K562 (cell line): ENCODE measurements at regions not wholly inside any gene's neighbourhood (a gene's known extent, or its start where the extent isn't known, plus 50 kb on each side); places are given as distances from the start of the nearest gene placed in this dataset.
"Not testable (repeated sequence)": the region's sequence is repeated elsewhere in the genome, so short reads cannot be mapped to it uniquely, and the experiment has no call there.

Experiments used
- ATAC-seq: fragments of 200-7000 bp; cut with Tn5 transposase; 3 replicates; pipeline ENCODE4 v1.9.1; 2020; ENCODE audit warnings: moderate library complexity
- BruUV-seq: library from RNA; stranded (reverse); fragments of 400-500 nt; replicated peaks from 2 replicates; lab custom pipeline; 2021; lab: Mats Ljungman, UMichigan
- CTCF ChIA-PET: fragments of 300-600 bp; formaldehyde crosslinking; extraction: SDS; loops from one replicate; lab custom pipeline; 2021; ENCODE audit warnings: low intra/inter-chr PET ratio; lab: Yijun Ruan, JAX
- POLR2A ChIA-PET: fragments of 300-600, 350-650 bp; sonication (Branson Sonifier 250); formaldehyde crosslinking; extraction: SDS; loops from one replicate; lab custom pipeline; 2021; ENCODE audit warnings: antibody characterized with exemption, inconsistent platforms; lab: Yijun Ruan, JAX
- DNase-seq, 4 experiments: peaks; one replicate each; pipeline versions ENCODE4 v3.0.0 to v3.0.0-alpha.2; 2011 to 2018; ENCODE audit warnings: low spot score in 3 of 4, mixed read lengths in 3 of 4; ENCODE audit errors: extremely low read depth in 1 of 4
- FAIRE-seq: peaks from 2 replicates; lab custom pipeline; 2011; peaks lifted over from hg19 to GRCh38; lab: Jason Lieb, UNC
- H2AFZ ChIP-seq: 2 replicates; pipeline ENCODE4 v1.6.0; 2011; ENCODE audit warnings: low read depth, low read length, control low read depth, inconsistent platforms
- H3K27ac ChIP-seq: fragments of 200-600 bp; 3 replicates; pipeline ENCODE4 v1.8.0; 2011; ENCODE audit warnings: low read depth, mild to moderate bottlenecking, control low read depth, inconsistent platforms, low read length, moderate library complexity, mixed read lengths; ENCODE audit errors: extremely low read depth
- H3K27me3 ChIP-seq, 2 experiments: fragments of 300-600 bp in 1 of 2; 2 replicates in 1 of 2; 3 replicates in 1 of 2; pipeline versions ENCODE4 v1.6.0 to v1.8.0; 2011; ENCODE audit warnings: inconsistent platforms in 2 of 2, low read length in 2 of 2, mild to moderate bottlenecking in 1 of 2, mixed read lengths in 1 of 2, moderate library complexity in 1 of 2; ENCODE audit not compliant: control insufficient read depth in 2 of 2, insufficient read depth in 2 of 2
- H3K36me3 ChIP-seq: fragments of 300-600 bp; 3 replicates; pipeline ENCODE4 v1.8.0; 2011; ENCODE audit warnings: mild to moderate bottlenecking, low read length, inconsistent platforms; ENCODE audit not compliant: control insufficient read depth, insufficient read depth
- H3K4me1 ChIP-seq, 2 experiments: fragments of 200-600 bp in 1 of 2; replicated peaks in 1 of 2; 2 replicates in 1 of 2; 3 replicates in 1 of 2; pipeline versions ENCODE4 v1.5.1 to v1.8.0; 2011; ENCODE audit warnings: inconsistent platforms in 2 of 2, low read length in 2 of 2, mild to moderate bottlenecking in 1 of 2, mixed read lengths in 1 of 2, moderate library complexity in 1 of 2; ENCODE audit not compliant: control insufficient read depth in 2 of 2, insufficient read depth in 2 of 2
- H3K4me2 ChIP-seq: 2 replicates; pipeline ENCODE4 v1.6.1; 2011; ENCODE audit warnings: low read length, control low read depth, inconsistent platforms, mixed read lengths; ENCODE audit not compliant: insufficient read depth
- H3K4me3 ChIP-seq: fragments of 200-600 bp; sonication (generic), shearing (Covaris generic); 2 replicates; pipeline ENCODE4 v1.5.1; 2016; ENCODE audit warnings: control low read depth, inconsistent platforms
- H3K79me2 ChIP-seq: fragments of 200-600 bp; 3 replicates; pipeline ENCODE4 v1.8.0; 2011; ENCODE audit warnings: low read length, inconsistent platforms; ENCODE audit not compliant: control insufficient read depth, insufficient read depth
- H3K9ac ChIP-seq, 2 experiments: 2 replicates each; pipeline versions ENCODE4 v1.6.0 to v1.6.1; 2011; ENCODE audit warnings: low read depth in 2 of 2, low read length in 2 of 2, control low read depth in 1 of 2, inconsistent platforms in 1 of 2, mild to moderate bottlenecking in 1 of 2, mixed read lengths in 1 of 2; ENCODE audit not compliant: insufficient read depth in 1 of 2
- H3K9me1 ChIP-seq: one replicate; pipeline ENCODE4 v1.6.0; 2011; ENCODE audit warnings: inconsistent platforms, mild to moderate bottlenecking, low read length, moderate library complexity; ENCODE audit not compliant: control insufficient read depth, insufficient read depth
- H3K9me3 ChIP-seq: replicated peaks from 2 replicates; pipeline ENCODE4 v1.5.1; 2011; ENCODE audit warnings: low read depth, low read length, inconsistent platforms; ENCODE audit not compliant: control insufficient read depth, insufficient read depth
- H4K20me1 ChIP-seq: replicated peaks from 2 replicates; pipeline ENCODE4 v1.6.1; 2011; ENCODE audit warnings: low read length, inconsistent platforms, mixed read lengths; ENCODE audit not compliant: control insufficient read depth, insufficient read depth
- REST ChIP-seq, 2 experiments: fragments of 450-650 bp; formaldehyde crosslinking in 1 of 2; IDR thresholded peaks; 2 replicates each; pipeline versions ENCODE4 v1.4.0 to v1.6.1; 2014 to 2020; ENCODE audit warnings: mild to moderate bottlenecking in 2 of 2, borderline replicate concordance in 1 of 2, low read depth in 1 of 2
- WGBS: fragments of 100-300 bp; shearing (Covaris generic); methylation state at CpG from one replicate; pipeline ENCODE4 v1.1.6; 2016; ENCODE audit warnings: low coverage, mixed read lengths; ENCODE audit not compliant: insufficient coverage; ENCODE audit errors: missing lambda C conversion rate; 5-methylcytosine and 5-hydroxymethylcytosine counted together
- in situ Hi-C: fragments of 300-500 bp; cut with MboI; formaldehyde crosslinking; loops from 4 replicates; pipeline ENCODE4 v1.15.0; 2018; ENCODE audit warnings: inconsistent platforms, mixed read lengths
- intact Hi-C: fragments of 100-400 bp; cut with micrococcal nuclease; formaldehyde crosslinking; loops from 2 replicates; pipeline ENCODE4 v1.14.2; 2022

GRCh38 chr6:33883621-33884020 lies 79.8 kb upstream of the MLN start:
- peaks cover 52 to 76% of the 10 kb centered on the region in 2 experiments for H3K27me3 ChIP-seq
- H4K20me1 ChIP-seq; H3K36me3 ChIP-seq; in situ Hi-C loops; FAIRE-seq; H2AFZ ChIP-seq; CTCF ChIA-PET; intact Hi-C loops; H3K4me1 ChIP-seq; ATAC-seq; BruUV-seq; H3K79me2 ChIP-seq; H3K9ac ChIP-seq; H3K4me3 ChIP-seq; H3K9me3 ChIP-seq; DNase-seq; H3K27ac ChIP-seq; H3K4me2 ChIP-seq; H3K9me1 ChIP-seq; TF ChIP-seq REST (CRISPR knock-in tag; IDR thresholded peaks at IDR 0.05; ENCODE audit: low read depth): not testable (repeated sequence)
- WGBS: 0% methylated on average over 4 of the region's 4 CpGs
- TF ChIP-seq REST (IDR thresholded peaks at IDR 0.05; ENCODE audit: borderline replicate concordance): 0 out of 2 replicates have a peak, but pooled peaks have one; percentile 9
- POLR2A ChIA-PET: interaction anchor here (0.7 kb wide), 1 partner anchor 721 kb away, joined by 3 read pairs; no protein-coding TSS in a partner anchor
